ENCODE measurements at regions not wholly inside any gene's neighbourhood (a gene's known extent, or its start where the extent isn't known, plus 50 kb on each side); places are given as distances from the start of the nearest gene placed in this dataset.

DNA sequence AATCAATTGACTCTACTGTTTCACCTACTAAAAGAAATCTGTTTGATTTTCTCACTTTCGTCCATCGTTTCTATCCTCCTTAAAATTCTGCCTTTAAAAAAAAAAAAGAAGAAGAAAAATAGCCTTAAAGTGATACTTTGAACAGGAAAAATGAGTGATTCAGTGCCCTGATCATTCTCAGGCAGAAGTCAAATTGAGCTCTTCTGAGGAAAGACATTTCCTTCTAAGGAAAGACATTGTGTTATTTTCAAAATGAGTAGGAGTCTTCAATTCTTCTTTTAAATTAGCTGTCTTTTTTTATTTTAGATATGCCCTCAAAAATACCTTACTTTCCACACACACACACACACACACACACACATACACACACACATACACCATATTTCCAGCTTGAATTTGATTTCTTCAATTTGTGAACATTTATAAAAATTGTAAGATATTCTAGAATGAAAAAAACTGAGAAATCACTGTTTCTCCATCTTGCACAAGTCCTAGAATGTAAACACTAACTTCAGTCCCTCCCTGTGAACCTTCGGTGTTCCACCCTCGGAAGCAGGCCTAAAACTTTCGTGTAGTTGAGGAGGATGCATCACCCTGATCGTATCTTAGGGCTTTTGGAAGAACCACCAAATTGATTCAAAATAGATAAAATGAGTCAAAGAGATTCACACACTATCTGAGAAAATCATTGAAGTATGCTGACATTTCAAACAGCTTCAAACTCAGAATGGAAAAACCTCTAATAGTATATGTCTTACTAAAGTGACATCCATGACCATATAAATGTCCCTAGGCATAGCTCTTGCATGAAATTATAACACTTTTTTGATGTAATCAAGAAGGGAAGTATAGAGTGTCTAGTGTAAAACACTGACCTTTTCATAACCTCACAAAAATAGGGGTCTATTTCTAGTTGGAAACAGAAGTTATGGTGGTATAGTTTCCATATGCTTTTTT lies 270.8 kb downstream of the GATA3 start:
- TF ChIP-seq CTCF (IDR thresholded peaks at IDR 0.05; ENCODE audit: borderline replicate concordance, insufficient read depth, low read depth, low read length), result no peak
- H3K4me3 ChIP-seq (ENCODE audit: low read depth, low read length), result no peak overlapping the region

- TF ChIP-seq CTCF (IDR thresholded peaks at IDR 0.05; ENCODE audit: borderline replicate concordance, insufficient read depth, low read depth, low read length), result no peak
- no peak overlapping the region for H3K4me3 ChIP-seq (ENCODE audit: low read depth, low read length)
Observed at GRCh38 chr10:8326396-8327139, 272.1 kb downstream of the GATA3 start.

DNA sequence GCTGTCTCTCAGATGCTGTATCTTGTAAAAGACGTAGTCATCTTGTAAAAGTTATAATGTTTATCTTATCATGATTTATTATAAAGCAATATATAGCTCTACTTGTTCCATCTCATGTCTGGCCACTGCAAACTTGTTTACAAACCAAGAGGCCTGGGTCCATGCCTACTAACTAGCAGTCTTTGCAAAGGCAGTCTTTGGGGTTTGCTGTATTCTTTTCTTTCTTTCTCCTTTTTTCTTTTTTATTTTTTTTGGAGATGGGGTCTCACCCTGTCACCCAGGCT lies 272.6 kb downstream of the GATA3 start:
- no peak for TF ChIP-seq CTCF (IDR thresholded peaks at IDR 0.05; ENCODE audit: borderline replicate concordance, insufficient read depth, low read depth, low read length)
- H3K4me3 ChIP-seq (ENCODE audit: low read depth, low read length), result no peak overlapping the region

GRCh38 chr10:8331387-8331786 lies 276.9 kb downstream of the GATA3 start:
- no peak for TF ChIP-seq CTCF (IDR thresholded peaks at IDR 0.05; ENCODE audit: borderline replicate concordance, insufficient read depth, low read depth, low read length)
- no peak overlapping the region for H3K4me3 ChIP-seq (ENCODE audit: low read depth, low read length)

DNA sequence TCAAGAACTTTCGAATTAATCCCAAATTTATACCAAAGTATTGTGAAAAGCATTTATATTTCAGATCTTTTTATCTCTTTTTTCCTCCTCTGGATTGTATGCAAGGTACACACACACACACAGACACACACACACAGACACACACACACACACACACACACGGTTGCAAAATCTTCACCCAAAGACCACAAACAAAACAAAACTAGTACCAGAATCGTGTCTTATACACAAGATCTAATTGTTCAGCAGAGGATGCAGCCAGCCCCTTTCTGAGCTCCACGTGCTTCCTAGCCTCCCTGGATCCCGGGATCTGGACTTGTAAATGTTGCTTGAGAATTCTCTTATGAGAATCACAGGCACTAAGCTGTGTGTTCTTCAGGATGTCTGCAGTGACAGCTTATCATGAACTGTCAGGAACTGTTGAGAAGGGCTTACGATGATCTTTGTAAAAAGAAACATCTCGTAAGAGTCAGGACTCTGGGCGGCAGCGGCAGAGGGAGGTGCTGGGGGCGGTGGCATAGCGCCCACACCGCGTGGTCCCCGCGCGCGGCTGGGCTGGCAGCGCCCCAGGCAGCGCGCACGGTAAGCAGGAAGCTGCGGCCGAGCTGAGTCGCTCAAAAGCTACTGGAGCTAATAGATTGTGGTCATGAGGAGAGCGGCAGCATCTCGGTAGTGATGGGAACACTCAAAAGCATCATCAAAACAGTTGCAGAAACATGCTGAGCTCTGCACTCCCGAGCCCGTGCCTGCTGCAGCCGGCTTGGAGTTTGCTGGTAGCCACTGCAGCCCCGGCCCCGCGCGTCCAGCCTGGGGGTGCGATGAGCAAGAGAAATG lies 277.6 kb downstream of the GATA3 start:
- H3K4me3 ChIP-seq (ENCODE audit: low read depth, low read length), result peak overlapping the region; percentile 55
- TF ChIP-seq CTCF (IDR thresholded peaks at IDR 0.05; ENCODE audit: borderline replicate concordance, insufficient read depth, low read depth, low read length), result no peak

GRCh38 chr10:8332730-8333111 lies 278.2 kb downstream of the GATA3 start:
- no peak for TF ChIP-seq CTCF (IDR thresholded peaks at IDR 0.05; ENCODE audit: borderline replicate concordance, insufficient read depth, low read depth, low read length)
- H3K4me3 ChIP-seq (ENCODE audit: low read depth, low read length), result peak overlapping the region; percentile 55

All from GM12875 (cell line).